Heart left ventricle (tissue), 13 donors: ENCODE measurements at regions not wholly inside any gene's neighbourhood (a gene's known extent, or its start where the extent isn't known, plus 50 kb on each side); places are given as distances from the start of the nearest gene placed in this dataset.

Experiments
- POLR2A ChIP-seq, 2 donors: fragments of 450-650 bp; IDR thresholded peaks; one replicate each; pipeline ENCODE4 v1.6.1; 2017; ENCODE audit warnings: antibody characterized with exemption in 2 of 2, mild to moderate bottlenecking in 2 of 2, moderate library complexity in 2 of 2
- TF ChIP-seq, protein P1 (sequence below), 12 donors: fragments of 200-600 bp; sonication (generic) in 4 of 12; IDR thresholded peaks; one replicate each; pipeline versions ENCODE4 v1.5.0 to v1.8.0; 2018 to 2022; ENCODE audit warnings: antibody characterized with exemption in 12 of 12, mild to moderate bottlenecking in 5 of 12
- donor health status: ischemic (EF 13 %, LVEDD 7.1; RV severe dilation, severe dysfunction).
- donor health status: DM: no; HTN: yes; CAD: no.
- donor health status: DM: no; HTN: no; CAD: no.
- donor health status: ischemic (EF 25% LVEDD 6.9; RV normal size, moderate dysfunction).
- donor health status: ischemic (EF 25% LVEDD 5.7; RV mildly dilated, moderate dysfunction).
- donor health status: ischemic (EF 35%, LVEDD 5.7; RV mildly dilated, moderate dysfunction).
- donor health status: nonischemic (EF 11% LVEDD 7.7; RV severe dilation, severe dysfunction).
- donor health status: DM: yes; HTN: yes; CAD: no.
- donor health status: PGD.
- donor health status: ischemic (EF 29% LVEDD 5.4; RV normal size, mild dysfunction).
- donor health status: nonischemic (EF 23%, LVEDD 6.1; RV moderate dilation, normal function).

DNA sequence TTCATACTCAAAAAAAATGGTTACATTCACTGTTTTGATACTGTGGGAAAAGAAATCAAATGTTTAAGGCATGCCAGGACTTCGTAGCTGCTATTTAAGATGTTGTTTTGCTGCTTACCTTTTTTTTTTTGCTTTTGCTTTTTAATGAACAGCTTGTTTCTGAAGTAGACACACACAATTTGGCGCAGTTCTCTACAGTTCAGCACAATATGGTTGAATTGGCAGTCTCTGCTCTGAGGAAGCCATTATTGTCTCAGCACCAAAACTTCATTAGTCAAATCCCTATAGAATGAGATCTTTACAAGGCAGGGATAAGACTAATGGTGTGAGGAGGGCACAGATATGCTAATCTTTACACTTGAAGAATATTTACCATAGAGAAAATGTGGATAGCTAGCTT lies 197.6 kb downstream of the SLITRK5 start:
- no peak for TF ChIP-seq POLR2A (IDR thresholded peaks at IDR 0.05)
- TF ChIP-seq, protein P1, sequence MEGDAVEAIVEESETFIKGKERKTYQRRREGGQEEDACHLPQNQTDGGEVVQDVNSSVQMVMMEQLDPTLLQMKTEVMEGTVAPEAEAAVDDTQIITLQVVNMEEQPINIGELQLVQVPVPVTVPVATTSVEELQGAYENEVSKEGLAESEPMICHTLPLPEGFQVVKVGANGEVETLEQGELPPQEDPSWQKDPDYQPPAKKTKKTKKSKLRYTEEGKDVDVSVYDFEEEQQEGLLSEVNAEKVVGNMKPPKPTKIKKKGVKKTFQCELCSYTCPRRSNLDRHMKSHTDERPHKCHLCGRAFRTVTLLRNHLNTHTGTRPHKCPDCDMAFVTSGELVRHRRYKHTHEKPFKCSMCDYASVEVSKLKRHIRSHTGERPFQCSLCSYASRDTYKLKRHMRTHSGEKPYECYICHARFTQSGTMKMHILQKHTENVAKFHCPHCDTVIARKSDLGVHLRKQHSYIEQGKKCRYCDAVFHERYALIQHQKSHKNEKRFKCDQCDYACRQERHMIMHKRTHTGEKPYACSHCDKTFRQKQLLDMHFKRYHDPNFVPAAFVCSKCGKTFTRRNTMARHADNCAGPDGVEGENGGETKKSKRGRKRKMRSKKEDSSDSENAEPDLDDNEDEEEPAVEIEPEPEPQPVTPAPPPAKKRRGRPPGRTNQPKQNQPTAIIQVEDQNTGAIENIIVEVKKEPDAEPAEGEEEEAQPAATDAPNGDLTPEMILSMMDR (IDR thresholded peaks at IDR 0.05), result no peak
